Activated naive CD4-positive, alpha-beta T cell treated with anti-CD3 and anti-CD28 coated beads for 36 hours (primary cell): ENCODE measurements at regions not wholly inside any gene's neighbourhood (a gene's known extent, or its start where the extent isn't known, plus 50 kb on each side); places are given as distances from the start of the nearest gene placed in this dataset.
"Not testable (repeated sequence)": the region's sequence is repeated elsewhere in the genome, so short reads cannot be mapped to it uniquely, and the experiment has no call there.

ENCODE experiments used
- CTCF ChIA-PET: fragments of 350-600 bp; sonication (Branson Sonifier 250); formaldehyde crosslinking; loops from one replicate; lab custom pipeline; 2021; ENCODE audit warnings: antibody characterized with exemption; lab: Charles Lee
- DNase-seq: peaks from one replicate; pipeline ENCODE4 v3.0.0-alpha.2; 2020
- H3K27ac Mint-ChIP-seq: one replicate; pipeline ENCODE4 v1.8.0; 2021; ENCODE audit warnings: mild to moderate bottlenecking, mixed read lengths
- H3K27me3 Mint-ChIP-seq: one replicate; pipeline ENCODE4 v1.8.0; 2021; ENCODE audit warnings: low read depth, mixed read lengths
- H3K36me3 Mint-ChIP-seq: one replicate; pipeline ENCODE4 v1.8.0; 2021; ENCODE audit warnings: low read depth, mixed read lengths
- H3K4me1 Mint-ChIP-seq: one replicate; pipeline ENCODE4 v1.8.0; 2021; ENCODE audit warnings: low read depth, mixed read lengths
- H3K4me3 Mint-ChIP-seq: one replicate; pipeline ENCODE4 v1.8.0; 2021; ENCODE audit warnings: mild to moderate bottlenecking, moderate library complexity, mixed read lengths
- H3K9me3 Mint-ChIP-seq: one replicate; pipeline ENCODE4 v1.8.0; 2021; ENCODE audit warnings: mixed read lengths
- intact Hi-C: fragments of 100-400 bp; cut with micrococcal nuclease; formaldehyde crosslinking; loops from one replicate; pipeline ENCODE4 v1.15.1; 2023

GRCh38 chr2:49643149-49643548, 488.8 kb upstream of the FSHR start:
- intact Hi-C loops: no loop called here
- CTCF ChIA-PET: no interaction called here
- no peaks in the 10 kb centered on the region for H3K9me3 Mint-ChIP-seq

GRCh38 chr2:49640630-49641029, 486.3 kb upstream of the FSHR start:
- CTCF ChIA-PET: interaction anchor here (1.0 kb wide), 1 partner anchor 9 kb away, joined by 3 read pairs; no protein-coding TSS in a partner anchor
- Mint-ChIP-seq H3K27me3 (no peaks in the 10 kb centered on the region), H3K27ac (no peak overlapping the region), H3K4me1 (no peaks in the 10 kb centered on the region), H3K9me3 (no peaks in the 10 kb centered on the region), H3K36me3 (no peaks in the 10 kb centered on the region), H3K4me3 (no peak overlapping the region)
- intact Hi-C loops: no loop called here
- DNase-seq: no peak

More at GRCh38 chr2:49643149-49643548, 488.8 kb upstream of the FSHR start:
- no peaks in the 10 kb centered on the region for H3K4me1 Mint-ChIP-seq
- no peak overlapping the region for H3K27ac Mint-ChIP-seq
- H3K36me3 Mint-ChIP-seq: no peaks in the 10 kb centered on the region
- no peaks in the 10 kb centered on the region for H3K27me3 Mint-ChIP-seq
- no peak for DNase-seq
- no peak overlapping the region for H3K4me3 Mint-ChIP-seq

GRCh38 chr2:49621016-49621415, 466.7 kb upstream of the FSHR start:
- H3K27me3 Mint-ChIP-seq: no peaks in the 10 kb centered on the region
- intact Hi-C loops: no loop called here
- H3K36me3 Mint-ChIP-seq: no peaks in the 10 kb centered on the region
- H3K4me3 Mint-ChIP-seq: no peak overlapping the region
- H3K27ac Mint-ChIP-seq: no peak overlapping the region
- no peak for DNase-seq
- H3K9me3 Mint-ChIP-seq: no peaks in the 10 kb centered on the region
- no peaks in the 10 kb centered on the region for H3K4me1 Mint-ChIP-seq
- CTCF ChIA-PET: no interaction called here

GRCh38 chr2:49619804-49620203, 465.5 kb upstream of the FSHR start:
- CTCF ChIA-PET: no interaction called here
- intact Hi-C loops: loop anchor here (5.0 kb wide), 1 partner anchor 782 kb away; no protein-coding TSS in a partner anchor
- no peaks in the 10 kb centered on the region for H3K9me3 Mint-ChIP-seq
- no peaks in the 10 kb centered on the region for H3K36me3 Mint-ChIP-seq
- DNase-seq: no peak
- no peak overlapping the region for H3K4me3 Mint-ChIP-seq
- no peaks in the 10 kb centered on the region for H3K4me1 Mint-ChIP-seq
- H3K27me3 Mint-ChIP-seq: no peaks in the 10 kb centered on the region
- no peak overlapping the region for H3K27ac Mint-ChIP-seq

GRCh38 chr2:49618491-49618890, 464.2 kb upstream of the FSHR start:
- Mint-ChIP-seq H3K27ac (no peak overlapping the region), H3K4me1 (no peaks in the 10 kb centered on the region)
- intact Hi-C loops: loop anchor here (5.0 kb wide), 1 partner anchor 784 kb away; no protein-coding TSS in a partner anchor

GRCh38 chr2:49616800-49617199, 462.5 kb upstream of the FSHR start:
- Mint-ChIP-seq H3K36me3 (no peaks in the 10 kb centered on the region), H3K27me3 (no peaks in the 10 kb centered on the region), H3K9me3 (peaks cover 4% of the 10 kb centered on the region), H3K4me1 (no peaks in the 10 kb centered on the region), H3K27ac (no peak overlapping the region), H3K4me3 (no peak overlapping the region)
- DNase-seq: no peak
- intact Hi-C loops: loop anchor here (5.0 kb wide), 1 partner anchor 786 kb away; no protein-coding TSS in a partner anchor
- CTCF ChIA-PET: interaction anchor here (0.5 kb wide), 1 partner anchor 487 kb away, joined by 4 read pairs; no protein-coding TSS in a partner anchor

More at GRCh38 chr2:49618491-49618890, 464.2 kb upstream of the FSHR start:
- CTCF ChIA-PET: no interaction called here
- no peaks in the 10 kb centered on the region for H3K27me3 Mint-ChIP-seq
- DNase-seq: no peak
- H3K9me3 Mint-ChIP-seq: no peaks in the 10 kb centered on the region
- no peak overlapping the region for H3K4me3 Mint-ChIP-seq
- no peaks in the 10 kb centered on the region for H3K36me3 Mint-ChIP-seq

GRCh38 chr2:49611796-49612195, 457.5 kb upstream of the FSHR start:
- H3K27me3 Mint-ChIP-seq, intact Hi-C loops: not testable (repeated sequence)

GRCh38 chr2:49600524-49600923, 446.2 kb upstream of the FSHR start:
- Mint-ChIP-seq H3K9me3 (no peaks in the 10 kb centered on the region), H3K4me3 (no peak overlapping the region), H3K27me3 (no peaks in the 10 kb centered on the region), H3K36me3 (no peaks in the 10 kb centered on the region), H3K4me1 (no peaks in the 10 kb centered on the region), H3K27ac (no peak overlapping the region)
- no peak for DNase-seq
- intact Hi-C loops: no loop called here
- CTCF ChIA-PET: no interaction called here

More at GRCh38 chr2:49611796-49612195, 457.5 kb upstream of the FSHR start:
- H3K4me1 Mint-ChIP-seq, H3K9me3 Mint-ChIP-seq, H3K27ac Mint-ChIP-seq, DNase-seq, H3K4me3 Mint-ChIP-seq, CTCF ChIA-PET, H3K36me3 Mint-ChIP-seq: not testable (repeated sequence)

- no peaks in the 10 kb centered on the region for H3K4me1 Mint-ChIP-seq
- no peak overlapping the region for H3K4me3 Mint-ChIP-seq
- no peaks in the 10 kb centered on the region for H3K27me3 Mint-ChIP-seq
- H3K9me3 Mint-ChIP-seq: peaks cover 1% of the 10 kb centered on the region
- intact Hi-C loops: no loop called here
- no peaks in the 10 kb centered on the region for H3K36me3 Mint-ChIP-seq
- H3K27ac Mint-ChIP-seq: no peak overlapping the region
- DNase-seq: no peak
- CTCF ChIA-PET: interaction anchor here (0.5 kb wide), 1 partner anchor 246 kb away, joined by 3 read pairs; no protein-coding TSS in a partner anchor
Observed at GRCh38 chr2:49598231-49598630, 443.9 kb upstream of the FSHR start.

- CTCF ChIA-PET: no interaction called here
- H3K27me3 Mint-ChIP-seq: no peaks in the 10 kb centered on the region
- no peak for DNase-seq
- H3K27ac Mint-ChIP-seq: no peak overlapping the region
- intact Hi-C loops: no loop called here
- no peaks in the 10 kb centered on the region for H3K4me1 Mint-ChIP-seq
- H3K4me3 Mint-ChIP-seq: no peak overlapping the region
- no peaks in the 10 kb centered on the region for H3K36me3 Mint-ChIP-seq
- H3K9me3 Mint-ChIP-seq: peaks cover 2% of the 10 kb centered on the region
Observed at GRCh38 chr2:49585921-49586320, 431.6 kb upstream of the FSHR start.

- Mint-ChIP-seq H3K4me1 (no peaks in the 10 kb centered on the region), H3K36me3 (no peaks in the 10 kb centered on the region), H3K4me3 (no peak overlapping the region), H3K9me3 (no peaks in the 10 kb centered on the region), H3K27ac (no peak overlapping the region), H3K27me3 (no peaks in the 10 kb centered on the region)
- DNase-seq: no peak
- CTCF ChIA-PET: no interaction called here
- intact Hi-C loops: no loop called here
Observed at GRCh38 chr2:49582946-49583345, 428.6 kb upstream of the FSHR start.

GRCh38 chr2:49577041-49577440, 422.7 kb upstream of the FSHR start:
- H3K36me3 Mint-ChIP-seq: no peaks in the 10 kb centered on the region

GRCh38 chr2:49569176-49569575, 414.9 kb upstream of the FSHR start:
- Mint-ChIP-seq H3K9me3 (peaks cover 2% of the 10 kb centered on the region), H3K27ac (no peak overlapping the region), H3K4me1 (no peaks in the 10 kb centered on the region), H3K36me3 (no peaks in the 10 kb centered on the region), H3K4me3 (no peak overlapping the region), H3K27me3 (no peaks in the 10 kb centered on the region)
- no peak for DNase-seq
- CTCF ChIA-PET: no interaction called here
- intact Hi-C loops: no loop called here

More at GRCh38 chr2:49577041-49577440, 422.7 kb upstream of the FSHR start:
- intact Hi-C loops: no loop called here
- no peak overlapping the region for H3K4me3 Mint-ChIP-seq
- H3K9me3 Mint-ChIP-seq: peaks cover 2% of the 10 kb centered on the region
- no peaks in the 10 kb centered on the region for H3K4me1 Mint-ChIP-seq
- H3K27me3 Mint-ChIP-seq: no peaks in the 10 kb centered on the region
- CTCF ChIA-PET: no interaction called here
- H3K27ac Mint-ChIP-seq: no peak overlapping the region
- no peak for DNase-seq
